Activated naive CD8-positive, alpha-beta T cell treated with anti-CD3 and anti-CD28 coated beads, Interleukin-2, amount 50 U/mL, for 16 hours (primary cell): ENCODE measurements at regions not wholly inside any gene's neighbourhood (a gene's known extent, or its start where the extent isn't known, plus 50 kb on each side); places are given as distances from the start of the nearest gene placed in this dataset.
"Not testable (repeated sequence)": the region's sequence is repeated elsewhere in the genome, so short reads cannot be mapped to it uniquely, and the experiment has no call there.

Experiments used
- DNase-seq: peaks from one replicate; pipeline ENCODE4 v3.0.0-alpha.2; 2020; ENCODE audit warnings: low read depth, low spot score

DNA sequence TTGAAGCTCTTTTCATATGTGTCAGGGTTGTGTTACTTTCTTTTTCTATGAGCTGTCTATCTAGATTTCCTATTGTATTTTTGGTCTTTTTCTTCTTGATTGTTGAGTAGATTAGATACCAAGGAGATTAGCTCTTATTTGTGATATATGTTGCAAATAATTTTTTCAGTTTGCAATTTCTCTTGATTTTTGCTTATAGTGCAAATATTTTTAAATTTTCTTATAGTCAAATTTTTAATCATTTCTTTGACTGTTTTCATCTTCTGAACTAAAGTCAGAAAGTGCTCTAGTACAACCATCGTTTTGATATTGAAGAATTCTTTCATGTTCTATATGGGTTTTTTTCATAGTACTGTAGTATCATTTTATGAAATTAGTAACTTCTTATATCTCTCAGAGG is 193.7 kb downstream of the OSTF1 start:
- DNase-seq = no peak

DNA sequence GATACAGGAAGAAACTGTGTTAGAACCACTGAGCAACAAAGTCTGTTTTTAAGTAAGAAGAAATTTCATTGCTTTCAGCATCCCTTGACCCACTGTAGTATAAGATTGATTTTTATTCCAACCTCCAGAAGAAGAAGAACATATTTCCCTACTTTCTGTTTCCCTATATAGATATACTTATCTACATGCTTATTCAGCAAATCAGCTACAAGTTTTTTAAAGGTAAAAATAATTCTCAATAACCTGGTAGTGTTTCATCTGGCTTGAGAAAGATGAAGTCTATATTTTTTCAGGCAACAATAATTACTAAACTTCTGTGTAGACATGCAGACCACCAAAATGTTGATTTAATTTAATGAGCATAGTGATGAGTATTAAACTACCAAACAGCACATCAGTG is 201.0 kb downstream of the OSTF1 start:
- DNase-seq = no peak

DNA sequence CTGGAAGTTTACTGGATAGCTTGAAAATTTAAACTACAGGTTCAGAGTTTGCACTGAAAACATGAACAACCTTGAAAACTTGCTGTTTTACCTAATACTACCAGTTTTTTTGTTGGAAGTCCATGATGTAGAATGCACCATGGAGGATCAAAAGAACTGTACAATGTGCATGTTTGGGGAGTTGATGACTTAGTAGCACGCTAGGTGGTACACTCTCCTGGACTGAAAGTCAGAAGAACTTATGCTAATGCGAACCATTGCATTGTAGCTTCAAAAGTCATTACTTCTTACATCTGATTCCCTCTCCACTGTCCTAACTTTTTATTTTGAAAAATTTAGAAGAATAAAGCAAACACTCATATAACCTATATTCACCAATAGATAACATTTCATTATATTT is 211.0 kb downstream of the OSTF1 start:
- DNase-seq = no peak

DNA sequence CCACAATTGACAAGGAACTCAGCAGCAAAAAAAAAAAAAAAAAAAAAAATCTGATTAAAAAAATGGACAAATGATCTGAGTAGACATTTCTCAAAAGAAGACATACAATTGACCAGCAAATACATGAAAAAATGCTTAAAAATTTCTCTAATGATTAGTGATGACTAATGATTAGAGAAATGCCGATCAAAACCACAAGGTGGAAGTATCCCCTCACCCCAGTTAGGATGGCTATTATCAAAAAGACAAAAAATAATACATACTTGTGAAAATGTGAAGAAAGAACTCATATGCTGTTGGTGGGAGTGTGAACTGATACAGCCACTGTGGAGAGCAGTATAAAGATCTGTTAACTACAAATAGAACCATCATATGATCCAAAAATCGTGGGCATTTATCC is 245.3 kb downstream of the OSTF1 start:
- DNase-seq = no peak

DNA sequence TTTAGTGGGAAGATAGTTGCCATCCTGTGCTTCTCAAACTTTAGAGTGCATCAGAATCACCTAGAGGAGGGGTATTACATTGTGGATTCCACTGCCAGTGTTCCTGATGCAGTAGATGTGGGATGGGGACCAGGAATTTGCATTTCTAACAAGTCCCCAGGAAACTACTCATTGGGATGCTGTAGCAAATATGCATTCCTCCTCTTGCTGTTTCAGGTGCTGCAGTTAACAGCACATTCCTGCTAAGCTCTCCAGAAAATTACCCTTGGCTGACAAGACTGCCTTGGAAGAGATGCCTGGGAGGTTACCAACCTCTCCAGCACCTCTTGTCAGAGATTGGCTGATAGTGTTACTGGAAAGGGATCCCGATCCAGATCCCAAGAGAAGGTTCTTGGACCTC is 270.5 kb downstream of the OSTF1 start:
- DNase-seq = no peak

DNA sequence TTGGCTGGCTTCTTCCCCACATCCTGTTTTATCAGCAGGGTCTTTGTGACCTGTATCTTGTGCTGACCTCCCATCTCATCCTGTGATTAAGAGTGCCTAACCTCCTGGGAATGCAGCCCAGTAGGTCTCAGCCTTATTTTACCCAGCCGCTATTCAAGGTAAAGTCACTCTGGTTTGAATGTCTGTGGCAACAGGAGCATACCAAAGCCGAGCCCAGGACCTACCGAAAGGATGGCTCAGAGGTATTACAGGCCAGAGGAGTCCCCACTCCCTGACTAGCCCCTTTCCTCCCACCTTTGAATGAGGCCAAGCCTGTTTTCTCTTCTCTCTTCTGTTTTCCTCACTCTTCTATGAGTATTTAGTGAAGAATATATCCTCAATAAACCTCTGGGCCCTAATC is 271.3 kb downstream of the OSTF1 start:
- DNase-seq = no peak

DNA sequence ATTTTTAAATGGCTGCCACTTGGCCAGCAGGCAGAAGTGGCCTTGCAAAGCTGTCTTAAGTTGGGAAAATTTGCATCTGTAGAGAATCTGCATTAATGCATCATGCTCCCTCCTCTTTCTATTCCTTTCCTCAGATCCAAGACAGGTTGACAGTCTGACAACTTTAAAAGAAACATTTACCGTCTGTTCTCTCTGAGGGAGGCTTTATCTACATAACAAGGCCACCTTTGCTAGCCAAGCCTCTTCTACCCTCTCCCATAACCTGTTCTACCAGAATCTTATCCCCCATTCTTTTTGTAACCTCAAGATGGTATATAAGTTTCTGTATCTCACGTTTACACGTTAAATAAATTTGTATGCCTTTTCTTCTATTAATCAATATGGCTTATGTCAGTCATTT is 271.9 kb downstream of the OSTF1 start:
- DNase-seq = no peak

DNA sequence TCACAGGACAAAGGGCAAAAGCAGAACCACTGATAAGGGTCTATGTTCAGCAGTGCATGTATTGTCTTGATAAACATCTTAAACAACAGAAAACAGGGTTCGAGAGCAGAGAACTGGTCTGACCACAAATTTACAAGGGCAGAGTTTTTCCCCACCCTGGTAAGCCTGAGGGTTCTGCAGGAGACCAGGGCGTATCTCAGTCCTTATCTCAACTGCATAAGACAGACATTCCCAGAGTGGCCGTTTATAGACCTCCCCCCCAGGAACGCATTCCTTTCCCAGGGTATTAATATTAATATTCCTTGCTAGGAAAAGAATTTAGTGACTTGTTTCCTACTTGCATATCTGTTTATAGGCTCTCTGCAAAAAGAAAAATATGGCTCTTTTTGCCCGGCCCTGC is 274.1 kb downstream of the OSTF1 start:
- not testable (repeated sequence) for DNase-seq

DNA sequence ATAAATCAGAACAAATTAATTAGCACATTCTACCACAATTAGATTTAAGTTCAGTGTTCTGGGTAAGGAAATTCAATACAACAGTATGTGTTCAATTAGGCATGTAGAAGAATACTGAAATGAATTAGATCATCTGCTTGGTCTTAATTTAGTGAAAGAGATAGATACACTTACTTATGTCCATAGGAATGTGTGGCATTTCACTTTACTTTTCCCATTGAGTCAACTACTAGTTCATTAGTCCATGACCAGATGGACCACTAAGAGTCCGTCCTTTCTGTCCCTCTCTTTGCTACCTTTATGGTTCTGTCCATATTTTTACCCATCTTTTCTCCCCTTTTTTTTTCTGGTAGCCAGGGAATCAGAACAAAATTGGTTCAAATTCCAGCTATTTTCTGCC is 276.9 kb downstream of the OSTF1 start:
- no peak for DNase-seq

DNA sequence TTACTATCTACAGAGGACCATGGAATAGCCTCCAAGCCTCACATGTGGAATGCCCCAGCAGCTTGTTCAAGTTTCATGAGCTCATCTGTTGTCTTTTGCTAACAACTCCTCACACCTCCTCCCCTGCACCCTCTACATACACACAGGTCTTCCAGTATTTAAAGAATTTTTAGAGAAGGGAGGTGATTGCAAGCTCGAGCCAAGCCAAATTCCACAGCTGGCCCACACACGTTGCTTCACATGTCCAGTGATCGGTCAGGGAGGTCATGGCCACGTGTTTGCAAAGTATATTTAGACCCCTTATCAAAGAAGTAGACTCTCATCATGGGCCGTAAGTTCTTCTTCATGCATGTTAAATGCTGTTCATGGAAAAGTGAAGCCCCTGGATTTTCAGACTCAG is 281.7 kb downstream of the OSTF1 start:
- no peak for DNase-seq

DNA sequence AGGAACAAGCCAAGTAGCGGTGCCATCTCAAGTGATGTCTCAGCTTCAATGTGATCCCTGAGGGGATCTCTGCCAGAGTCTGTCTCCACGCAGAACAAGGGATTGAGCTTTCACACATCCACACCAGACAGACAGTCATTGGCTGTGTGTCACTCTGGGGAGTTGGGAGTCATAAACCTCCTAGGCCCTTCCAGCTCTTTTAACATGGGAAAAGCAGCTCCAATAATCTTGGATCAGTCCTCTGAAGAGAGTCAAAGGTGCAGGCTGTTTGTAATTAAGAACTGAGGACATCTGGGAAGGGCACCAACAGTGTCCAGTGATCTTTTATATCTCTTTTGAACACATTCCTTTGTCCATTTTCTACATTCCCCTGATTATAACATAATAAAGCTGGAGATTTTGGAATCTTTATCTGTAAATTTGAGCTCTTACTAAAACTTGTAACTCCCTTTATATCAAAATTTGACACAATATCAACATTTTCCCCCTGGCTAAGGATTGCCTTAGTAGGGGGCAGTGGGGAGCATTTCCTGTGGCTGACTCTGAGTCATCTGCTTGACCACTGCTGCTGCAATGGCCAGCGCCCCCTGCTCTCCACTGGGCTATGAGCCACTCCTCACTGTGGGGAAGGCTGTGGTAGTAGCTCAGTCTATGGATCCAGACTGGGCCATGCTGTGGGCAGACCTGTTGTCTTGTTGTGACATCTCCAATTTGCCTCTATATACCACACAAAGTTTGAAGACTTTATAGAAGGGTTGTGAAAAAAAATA is 284.4 kb downstream of the OSTF1 start:
- DNase-seq = no peak

DNA sequence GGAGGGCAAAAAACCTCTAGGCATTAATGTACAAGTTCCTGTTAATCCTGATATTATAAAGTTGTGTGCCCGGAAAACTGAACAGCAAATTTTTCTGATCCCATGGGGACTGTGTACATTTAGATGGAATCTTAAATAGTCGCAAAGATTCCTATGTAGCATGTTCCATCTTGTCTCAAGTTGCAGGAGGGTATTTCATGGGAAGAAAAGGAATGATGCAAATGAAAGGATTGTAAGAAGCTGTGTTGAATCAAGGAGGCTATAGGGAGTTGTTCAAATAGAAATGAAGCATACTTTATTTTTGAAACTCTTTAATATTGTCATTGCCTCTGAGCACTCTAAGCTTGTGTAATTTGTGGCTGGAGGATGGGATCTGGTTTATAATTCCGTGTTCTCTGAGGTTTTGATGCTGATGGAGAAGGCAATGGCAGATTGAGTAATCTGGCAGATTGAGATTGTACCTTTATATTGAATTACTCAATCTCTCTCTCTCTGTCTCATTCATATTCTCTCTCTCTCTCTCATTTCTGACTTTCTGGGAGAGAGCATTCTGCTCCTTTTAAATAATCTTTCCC is 288.5 kb downstream of the OSTF1 start:
- no peak for DNase-seq

DNA sequence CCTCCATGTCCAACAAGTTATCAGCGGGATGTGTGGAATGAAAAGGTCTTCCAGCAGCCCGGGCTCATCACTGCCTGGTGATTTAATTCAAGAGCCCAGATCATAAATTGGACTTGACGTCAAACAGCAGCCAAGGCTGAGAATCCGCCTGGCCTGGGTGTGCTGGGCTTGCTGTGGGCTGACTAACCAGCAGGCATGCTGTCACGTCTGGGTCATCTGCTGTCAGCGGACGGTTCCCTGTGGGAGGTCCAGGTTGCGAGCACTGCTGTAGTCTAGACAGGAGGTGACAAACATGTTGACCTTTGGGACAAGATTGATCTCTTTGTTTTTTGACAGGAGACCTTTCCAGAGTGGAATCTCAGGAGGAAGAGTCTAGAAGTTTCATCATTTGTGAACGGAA is 289.7 kb downstream of the OSTF1 start:
- DNase-seq = no peak

DNA sequence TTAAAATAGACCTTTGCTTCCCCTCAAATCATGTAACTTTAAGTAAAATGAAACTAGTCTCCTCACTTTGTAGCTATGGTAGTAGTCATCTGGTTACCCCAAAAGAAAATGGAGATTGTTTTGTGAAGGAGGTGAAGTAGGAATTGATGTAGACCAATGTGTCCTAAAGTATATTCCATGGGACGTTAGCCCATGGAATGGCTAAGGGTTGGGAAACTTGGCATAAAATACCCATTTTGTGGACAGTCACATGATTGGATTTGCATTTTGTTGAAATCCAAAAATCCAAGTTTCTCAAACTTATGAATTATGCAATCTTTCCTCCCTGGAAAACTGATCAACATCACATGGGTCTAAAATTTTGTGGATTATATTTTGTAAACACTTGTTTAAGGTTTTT is 290.6 kb downstream of the OSTF1 start:
- DNase-seq = no peak

DNA sequence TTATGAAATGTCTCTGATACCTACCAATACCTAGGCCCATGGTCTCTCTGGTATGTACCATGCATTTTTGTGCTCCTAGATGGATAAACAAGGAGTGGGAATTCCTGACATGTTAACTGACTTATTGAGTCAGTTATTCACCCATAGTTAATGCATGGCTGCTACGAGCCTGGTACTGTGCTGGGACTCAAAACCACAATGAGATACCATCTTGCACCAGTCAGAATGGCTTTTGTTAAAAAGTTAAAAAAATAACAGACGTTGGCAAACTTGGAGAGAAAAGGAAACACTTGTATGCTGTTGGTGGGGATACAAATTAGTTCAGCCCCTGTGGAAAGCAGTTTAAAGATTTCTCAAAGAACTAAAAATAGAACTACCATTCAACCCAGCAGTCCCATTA is 293.8 kb downstream of the OSTF1 start:
- no peak for DNase-seq

DNA sequence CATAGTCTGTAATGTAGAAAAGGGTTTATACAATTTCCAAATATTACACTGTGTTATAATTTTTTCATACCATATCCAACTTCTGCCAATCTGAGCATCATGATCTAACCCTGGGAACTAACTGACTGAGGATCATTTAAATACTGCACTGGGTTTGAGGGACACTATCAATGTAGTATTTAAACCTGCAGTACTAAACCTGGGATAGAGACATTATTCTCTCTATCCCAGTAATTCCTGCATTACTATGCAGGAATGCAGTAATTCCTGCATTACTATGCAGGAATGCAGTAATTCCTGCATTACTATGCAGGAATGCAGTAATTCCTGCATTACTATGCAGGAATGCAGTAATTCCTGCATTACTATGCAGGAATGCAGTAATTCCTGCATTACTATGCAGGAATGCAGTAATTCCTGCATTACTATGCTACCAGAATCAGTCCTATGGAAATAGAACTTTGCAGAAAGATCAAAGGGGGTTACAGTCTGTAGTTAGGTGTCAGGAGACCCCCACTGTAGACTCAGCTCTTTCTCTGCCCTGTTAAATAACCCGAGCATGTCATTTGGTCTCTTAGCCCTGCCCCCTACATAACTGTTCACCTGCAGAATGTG is 295.2 kb downstream of the OSTF1 start:
- not testable (repeated sequence) for DNase-seq

DNA sequence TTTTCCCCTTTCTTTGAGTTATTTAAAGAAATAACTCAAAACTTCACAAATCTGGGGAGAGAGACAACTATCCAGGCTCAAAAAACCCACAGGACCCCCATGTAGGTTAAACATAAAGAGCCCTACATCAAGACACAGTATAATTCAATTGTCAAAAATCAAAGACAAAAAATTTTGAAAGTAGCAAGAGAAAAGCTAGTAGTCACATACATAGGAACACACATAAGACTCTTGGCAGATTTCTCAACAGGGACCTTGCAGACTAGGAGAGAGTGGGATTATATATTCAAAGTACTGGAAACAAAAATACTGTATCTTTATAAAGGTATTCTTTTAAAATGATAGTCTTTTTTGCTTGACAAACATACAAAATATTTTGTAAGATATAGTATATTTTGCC is 296.9 kb downstream of the OSTF1 start:
- DNase-seq = no peak

DNA sequence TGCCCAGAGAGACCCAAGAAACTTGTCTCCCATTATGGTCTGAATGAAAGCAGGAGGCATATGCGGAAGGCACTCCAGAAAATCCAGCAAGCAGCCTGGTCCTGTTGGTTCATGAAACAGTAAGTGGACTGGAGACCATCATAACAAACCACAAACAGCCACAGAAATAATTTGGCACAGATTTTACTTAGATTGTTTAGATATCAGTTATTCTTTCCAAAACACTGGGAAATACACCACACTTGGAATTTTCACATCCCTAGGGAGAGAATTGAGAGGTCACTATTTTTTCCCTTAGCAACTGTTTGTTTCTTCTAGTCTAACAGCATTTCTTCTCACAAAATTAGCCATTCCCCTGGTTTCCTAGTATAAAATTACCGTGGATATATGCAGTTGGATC is 300.8 kb downstream of the OSTF1 start:
- no peak for DNase-seq

DNA sequence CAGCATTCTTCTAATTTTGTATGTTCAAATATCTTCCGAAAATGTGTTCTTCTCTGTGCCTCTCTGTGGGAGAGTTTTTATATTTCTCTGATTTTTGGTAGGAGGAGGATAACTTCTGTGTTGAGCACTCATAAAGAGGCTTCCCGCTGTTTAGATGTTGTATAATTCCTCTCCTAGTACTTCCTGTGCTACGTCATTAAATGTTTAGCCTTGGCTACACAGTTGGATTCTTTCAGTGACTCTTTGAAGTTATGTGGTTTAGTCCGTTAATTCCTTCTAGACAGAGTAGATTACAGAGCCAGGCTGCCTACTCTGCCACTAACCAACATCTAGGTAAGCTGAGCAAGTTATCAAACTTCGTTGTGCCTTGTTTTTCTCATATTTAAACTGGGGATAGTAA is 302.6 kb downstream of the OSTF1 start:
- DNase-seq = no peak

DNA sequence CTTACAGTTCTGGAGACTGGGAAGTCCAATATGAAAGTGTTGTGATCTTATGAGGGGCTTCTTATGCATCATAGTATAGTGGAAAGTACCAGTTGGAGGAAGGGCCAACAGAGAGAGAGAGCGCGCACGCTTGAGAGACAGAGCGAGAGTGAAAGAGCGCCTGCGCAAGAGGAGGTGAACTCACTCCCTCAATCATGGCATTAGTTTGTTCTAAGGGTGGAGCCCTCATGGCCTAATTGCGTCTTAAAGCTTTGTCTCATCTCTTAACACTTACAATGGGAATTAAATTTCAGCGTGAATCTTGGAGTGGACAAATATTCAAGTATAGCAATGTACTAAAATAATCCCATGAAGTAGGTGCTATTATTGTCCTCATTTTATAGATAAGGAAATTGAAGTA is 303.2 kb downstream of the OSTF1 start:
- no peak for DNase-seq

DNA sequence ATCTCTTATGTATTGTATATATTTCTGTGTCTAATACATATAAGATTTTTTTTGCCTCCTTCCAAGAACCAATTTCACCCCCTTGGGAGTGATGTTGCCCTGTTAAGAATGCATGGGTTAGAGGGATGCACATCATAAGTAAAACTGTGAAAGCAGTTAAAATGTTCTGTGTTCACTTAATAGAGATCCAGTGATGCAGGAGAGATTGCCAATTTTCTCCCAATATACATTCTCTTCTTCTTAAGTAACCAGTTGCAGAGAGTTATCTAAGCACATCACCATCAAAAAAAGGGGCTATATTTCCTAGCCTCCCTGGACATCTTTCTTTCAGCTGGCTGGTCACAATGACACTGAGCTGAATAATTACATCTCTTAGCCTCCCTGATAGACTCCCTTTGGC is 307.0 kb downstream of the OSTF1 start:
- no peak for DNase-seq

DNA sequence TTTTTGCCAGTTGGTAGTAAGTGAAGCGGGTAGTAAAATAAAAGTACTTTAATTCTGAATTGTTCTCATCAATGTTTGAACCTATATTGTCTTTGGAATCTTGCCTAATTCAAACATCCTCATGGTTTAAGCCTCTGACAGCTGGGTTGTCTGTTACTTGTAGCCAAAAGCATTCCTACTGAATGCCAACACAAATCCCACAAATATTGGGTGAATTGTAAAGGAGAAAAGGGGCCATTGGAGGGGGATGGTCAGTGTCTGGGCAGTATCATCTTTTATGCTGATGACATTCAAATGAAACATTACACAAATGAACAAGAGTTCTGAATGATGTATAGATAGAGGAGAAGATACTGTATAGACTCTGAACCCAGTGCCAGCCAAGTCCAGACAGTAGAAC is 309.5 kb downstream of the OSTF1 start:
- DNase-seq = no peak

DNA sequence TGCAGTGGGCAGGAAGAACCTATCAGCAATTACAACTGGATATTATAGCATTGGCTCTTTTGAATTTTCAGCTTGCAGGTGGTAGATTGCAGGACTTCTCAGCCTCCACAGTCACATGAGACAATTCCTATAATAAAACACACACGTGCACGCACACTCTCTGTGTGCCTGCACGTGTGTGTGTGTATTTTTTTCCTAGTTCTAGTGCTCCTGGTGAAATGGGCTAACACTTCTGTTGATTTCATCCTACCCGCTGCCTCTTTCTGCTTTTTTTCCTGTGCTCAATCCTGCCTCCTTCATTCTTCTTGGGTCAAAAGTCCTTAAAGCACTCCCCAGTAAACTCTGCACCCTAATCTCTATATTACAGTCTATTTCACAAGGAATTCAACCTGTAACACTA is 320.1 kb downstream of the OSTF1 start:
- no peak for DNase-seq
